ENCODE measurements at regions not wholly inside any gene's neighbourhood (a gene's known extent, or its start where the extent isn't known, plus 50 kb on each side); places are given as distances from the start of the nearest gene placed in this dataset.

DNA sequence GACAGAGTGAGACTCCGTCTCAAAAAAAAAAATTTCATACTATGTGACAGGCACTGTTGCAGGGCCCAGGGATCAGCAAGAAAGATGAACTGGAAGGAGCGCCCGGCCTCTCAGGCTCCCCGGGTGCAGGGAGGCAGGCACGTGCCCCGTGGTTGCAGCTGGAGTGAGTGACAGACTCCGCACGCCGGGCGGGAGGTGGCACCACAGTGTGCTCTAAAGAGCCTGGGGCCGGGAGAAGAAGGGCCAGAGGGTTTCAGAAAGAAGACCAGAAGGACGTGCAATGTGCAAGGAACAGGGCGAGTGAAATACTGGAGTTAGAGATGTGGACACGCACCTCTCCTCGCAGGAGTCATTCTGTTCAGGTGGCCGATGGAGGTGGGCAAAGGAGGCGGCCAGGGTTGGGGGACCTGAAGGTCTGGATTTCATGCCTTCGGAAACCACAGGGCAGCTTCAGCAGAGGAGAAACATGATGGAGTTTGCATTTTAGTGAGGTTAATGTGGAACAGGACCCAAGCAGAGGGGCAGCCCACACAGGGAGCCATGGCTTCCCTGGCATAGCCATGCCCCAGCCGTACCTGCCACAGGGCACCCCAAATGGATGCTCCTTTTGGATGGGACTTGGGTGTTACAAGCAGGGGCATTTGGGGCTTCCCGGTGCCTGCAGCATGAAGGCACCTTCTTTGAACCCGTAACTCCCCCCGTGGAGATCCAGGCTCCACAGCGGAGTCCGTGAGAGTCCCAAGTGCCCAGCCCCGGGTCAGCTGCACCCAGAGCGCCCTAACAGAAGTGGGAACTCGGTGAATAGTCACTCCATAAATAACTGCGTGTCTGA lies 226.2 kb downstream of the ERMARD start:
- no peak for DNase-seq (ENCODE audit: low read depth)
- Histone ChIP-seq H3K27ac (ENCODE audit: low read depth, low read length) (no peak overlapping the region), H3K4me2 (ENCODE audit: low read length) (no peak overlapping the region), H3K4me3 (ENCODE audit: insufficient read depth, low read depth, low read length) (no peak overlapping the region), H3K79me2 (ENCODE audit: insufficient read depth, low read length) (no peaks in the 10 kb centered on the region), H3K4me1 (ENCODE audit: insufficient read depth, low read length) (no peaks in the 10 kb centered on the region), H3K9me3 (ENCODE audit: insufficient read depth, low read depth, low read length) (no peaks in the 10 kb centered on the region), H4K20me1 (ENCODE audit: insufficient read depth, low read length) (no peaks in the 10 kb centered on the region), H3K36me3 (ENCODE audit: insufficient read depth, low read length) (no peaks in the 10 kb centered on the region), H3K9ac (ENCODE audit: low read length) (no peak overlapping the region), H3K27me3 (ENCODE audit: insufficient read depth, low read length) (no peaks in the 10 kb centered on the region), H2AFZ (ENCODE audit: low read depth, low read length) (no peak overlapping the region)
- no peaks in the 10 kb centered on the region for H3K36me3 Mint-ChIP-seq (ENCODE audit: low read depth, unreplicated experiment)
- H3K27ac Mint-ChIP-seq (ENCODE audit: unreplicated experiment), result no peak overlapping the region
- H3K9me3 Mint-ChIP-seq (ENCODE audit: unreplicated experiment), result no peaks in the 10 kb centered on the region
- no peak for TF ChIP-seq EZH2 (IDR thresholded peaks at IDR 0.05; ENCODE audit: insufficient read depth, low read length)
- TF ChIP-seq, protein P1, sequence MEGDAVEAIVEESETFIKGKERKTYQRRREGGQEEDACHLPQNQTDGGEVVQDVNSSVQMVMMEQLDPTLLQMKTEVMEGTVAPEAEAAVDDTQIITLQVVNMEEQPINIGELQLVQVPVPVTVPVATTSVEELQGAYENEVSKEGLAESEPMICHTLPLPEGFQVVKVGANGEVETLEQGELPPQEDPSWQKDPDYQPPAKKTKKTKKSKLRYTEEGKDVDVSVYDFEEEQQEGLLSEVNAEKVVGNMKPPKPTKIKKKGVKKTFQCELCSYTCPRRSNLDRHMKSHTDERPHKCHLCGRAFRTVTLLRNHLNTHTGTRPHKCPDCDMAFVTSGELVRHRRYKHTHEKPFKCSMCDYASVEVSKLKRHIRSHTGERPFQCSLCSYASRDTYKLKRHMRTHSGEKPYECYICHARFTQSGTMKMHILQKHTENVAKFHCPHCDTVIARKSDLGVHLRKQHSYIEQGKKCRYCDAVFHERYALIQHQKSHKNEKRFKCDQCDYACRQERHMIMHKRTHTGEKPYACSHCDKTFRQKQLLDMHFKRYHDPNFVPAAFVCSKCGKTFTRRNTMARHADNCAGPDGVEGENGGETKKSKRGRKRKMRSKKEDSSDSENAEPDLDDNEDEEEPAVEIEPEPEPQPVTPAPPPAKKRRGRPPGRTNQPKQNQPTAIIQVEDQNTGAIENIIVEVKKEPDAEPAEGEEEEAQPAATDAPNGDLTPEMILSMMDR (IDR thresholded peaks at IDR 0.05; ENCODE audit: insufficient read depth, low read depth, low read length), result no peak
- no peaks in the 10 kb centered on the region for H3K4me1 Mint-ChIP-seq (ENCODE audit: low read depth, unreplicated experiment)
- no peak overlapping the region for H3K4me3 Mint-ChIP-seq (ENCODE audit: unreplicated experiment)
- no peak for FAIRE-seq
- peaks cover 47% of the 10 kb centered on the region for H3K27me3 Mint-ChIP-seq (ENCODE audit: low read depth, unreplicated experiment)

DNA sequence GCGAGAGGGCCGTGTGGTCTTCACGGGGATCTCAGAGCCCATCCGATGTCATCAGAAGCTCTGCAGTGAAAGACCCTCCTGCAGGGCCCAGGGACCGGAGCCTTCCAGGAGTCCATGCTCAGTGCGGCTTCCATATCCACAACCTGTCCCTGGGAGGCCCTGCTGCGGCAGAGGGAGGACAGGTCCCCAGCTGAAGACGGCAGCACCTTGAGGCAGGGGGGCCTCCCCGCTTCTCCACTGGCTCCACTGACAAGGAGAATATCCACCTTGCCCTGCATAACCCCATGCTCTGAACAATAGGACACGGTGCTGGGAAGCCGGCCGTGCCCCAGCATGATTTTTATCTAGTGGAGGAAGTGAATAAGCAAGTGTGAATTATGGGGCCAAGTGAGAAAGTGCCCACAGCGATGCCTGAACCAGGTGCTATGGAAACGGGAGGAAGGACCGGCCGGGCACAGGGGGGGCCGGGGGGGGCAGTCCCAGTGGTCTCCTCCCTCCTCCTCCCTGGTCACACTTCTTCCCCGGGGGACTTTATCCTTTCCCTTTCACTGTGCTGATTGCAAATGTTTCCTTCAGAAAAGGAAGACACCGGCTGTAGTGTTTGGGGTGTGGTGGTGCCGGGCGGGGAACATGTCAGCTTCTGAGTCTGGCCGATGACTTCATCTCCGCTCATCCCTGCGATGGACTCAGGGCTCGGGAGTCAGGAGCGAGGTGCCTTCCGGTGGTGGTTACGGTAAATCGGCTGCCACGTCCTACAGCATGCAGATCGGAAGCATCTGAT lies 225.1 kb downstream of the ERMARD start:
- TF ChIP-seq EZH2 (IDR thresholded peaks at IDR 0.05; ENCODE audit: insufficient read depth, low read length), result no peak
- TF ChIP-seq, protein P1 (IDR thresholded peaks at IDR 0.05; ENCODE audit: insufficient read depth, low read depth, low read length), result no peak
- Histone ChIP-seq H3K79me2 (ENCODE audit: insufficient read depth, low read length) (no peaks in the 10 kb centered on the region), H3K4me3 (ENCODE audit: insufficient read depth, low read depth, low read length) (no peak overlapping the region), H3K27ac (ENCODE audit: low read depth, low read length) (no peak overlapping the region), H3K9ac (ENCODE audit: low read length) (no peak overlapping the region), H3K9me3 (ENCODE audit: insufficient read depth, low read depth, low read length) (no peaks in the 10 kb centered on the region), H3K36me3 (ENCODE audit: insufficient read depth, low read length) (no peaks in the 10 kb centered on the region), H3K4me1 (ENCODE audit: insufficient read depth, low read length) (no peaks in the 10 kb centered on the region), H3K4me2 (ENCODE audit: low read length) (no peak overlapping the region), H2AFZ (ENCODE audit: low read depth, low read length) (no peak overlapping the region), H4K20me1 (ENCODE audit: insufficient read depth, low read length) (no peaks in the 10 kb centered on the region), H3K27me3 (ENCODE audit: insufficient read depth, low read length) (no peaks in the 10 kb centered on the region)
- no peak for FAIRE-seq
- peak overlapping the region; percentile 8 for H3K27ac Mint-ChIP-seq (ENCODE audit: unreplicated experiment)
- no peaks in the 10 kb centered on the region for H3K9me3 Mint-ChIP-seq (ENCODE audit: unreplicated experiment)
- H3K4me1 Mint-ChIP-seq (ENCODE audit: low read depth, unreplicated experiment), result no peaks in the 10 kb centered on the region
- H3K36me3 Mint-ChIP-seq (ENCODE audit: low read depth, unreplicated experiment), result no peaks in the 10 kb centered on the region
- H3K4me3 Mint-ChIP-seq (ENCODE audit: unreplicated experiment), result no peak overlapping the region
- H3K27me3 Mint-ChIP-seq (ENCODE audit: low read depth, unreplicated experiment), result peaks cover 44% of the 10 kb centered on the region
- DNase-seq (ENCODE audit: low read depth), result no peak

Measured in astrocyte (in vitro differentiated cells and primary cell).